NB4 (cell line): ENCODE measurements at regions not wholly inside any gene's neighbourhood (a gene's known extent, or its start where the extent isn't known, plus 50 kb on each side); places are given as distances from the start of the nearest gene placed in this dataset.

Experiments
- DNase-seq: peaks from one replicate; pipeline ENCODE4 v3.0.0; 2010; ENCODE audit warnings: low read depth
- H3K4me3 ChIP-seq: one replicate; pipeline ENCODE4 v1.5.1; 2011; ENCODE audit warnings: mild to moderate bottlenecking, low read depth, low read length, moderate library complexity
- MYC ChIP-seq: IDR thresholded peaks from 2 replicates; pipeline ENCODE4 v1.6.1; 2011; ENCODE audit warnings: low read depth, low read length
- POLR2A ChIP-seq: IDR thresholded peaks from 2 replicates; pipeline ENCODE4 v1.6.1; 2011; ENCODE audit warnings: mild to moderate bottlenecking; ENCODE audit not compliant: insufficient read length; ENCODE audit errors: extremely low read depth
- TF ChIP-seq, protein P1 (sequence below): IDR thresholded peaks from one replicate; pipeline ENCODE4 v1.5.1; 2012; ENCODE audit warnings: low read depth, low read length
- TF ChIP-seq, protein P2 (sequence below): IDR thresholded peaks from 2 replicates; pipeline ENCODE4 v1.6.1; 2011; ENCODE audit warnings: low read depth, low read length

DNA sequence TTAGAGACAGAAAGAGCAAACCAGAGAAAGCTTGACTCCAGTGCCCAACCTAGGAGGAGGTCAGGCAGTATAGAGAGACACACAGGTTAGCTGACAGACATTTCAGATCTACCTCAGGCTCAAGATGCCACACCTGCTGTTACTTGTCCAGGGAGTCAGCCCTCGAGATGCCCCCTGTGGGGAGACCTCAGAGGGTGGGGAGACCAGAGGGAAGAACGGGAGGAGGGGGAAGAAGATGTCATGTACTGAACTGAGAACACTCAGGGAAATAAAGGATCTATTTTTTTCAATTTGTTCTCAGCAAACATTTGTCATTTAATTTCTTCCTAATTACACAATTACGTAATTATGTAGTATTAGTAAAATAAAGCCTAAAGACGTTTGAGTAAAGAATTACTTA, 196.3 kb upstream of the CADM1 start:
- no peak for TF ChIP-seq POLR2A
- H3K4me3 ChIP-seq: no peak overlapping the region
- no peak for DNase-seq

DNA sequence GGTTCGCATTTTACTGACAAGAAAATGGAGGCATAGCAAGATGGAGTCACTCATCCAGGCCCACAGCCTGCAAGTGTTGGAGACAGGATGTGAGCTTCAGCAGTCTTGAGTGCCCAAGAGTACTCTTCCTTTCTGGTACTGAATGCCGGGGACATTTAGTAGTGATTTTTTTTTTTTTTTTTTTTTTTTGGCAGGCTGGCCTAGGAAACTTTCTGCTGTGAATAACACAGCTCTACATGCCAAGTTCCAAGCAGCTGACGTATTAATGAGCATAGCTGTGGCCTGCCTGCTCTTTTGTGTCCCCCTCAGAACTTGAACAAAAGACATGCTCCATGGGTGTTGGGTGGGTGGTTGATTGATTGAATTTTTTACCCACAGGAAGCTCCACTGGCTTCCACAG, 195.5 kb upstream of the CADM1 start:
- TF ChIP-seq, protein P1, sequence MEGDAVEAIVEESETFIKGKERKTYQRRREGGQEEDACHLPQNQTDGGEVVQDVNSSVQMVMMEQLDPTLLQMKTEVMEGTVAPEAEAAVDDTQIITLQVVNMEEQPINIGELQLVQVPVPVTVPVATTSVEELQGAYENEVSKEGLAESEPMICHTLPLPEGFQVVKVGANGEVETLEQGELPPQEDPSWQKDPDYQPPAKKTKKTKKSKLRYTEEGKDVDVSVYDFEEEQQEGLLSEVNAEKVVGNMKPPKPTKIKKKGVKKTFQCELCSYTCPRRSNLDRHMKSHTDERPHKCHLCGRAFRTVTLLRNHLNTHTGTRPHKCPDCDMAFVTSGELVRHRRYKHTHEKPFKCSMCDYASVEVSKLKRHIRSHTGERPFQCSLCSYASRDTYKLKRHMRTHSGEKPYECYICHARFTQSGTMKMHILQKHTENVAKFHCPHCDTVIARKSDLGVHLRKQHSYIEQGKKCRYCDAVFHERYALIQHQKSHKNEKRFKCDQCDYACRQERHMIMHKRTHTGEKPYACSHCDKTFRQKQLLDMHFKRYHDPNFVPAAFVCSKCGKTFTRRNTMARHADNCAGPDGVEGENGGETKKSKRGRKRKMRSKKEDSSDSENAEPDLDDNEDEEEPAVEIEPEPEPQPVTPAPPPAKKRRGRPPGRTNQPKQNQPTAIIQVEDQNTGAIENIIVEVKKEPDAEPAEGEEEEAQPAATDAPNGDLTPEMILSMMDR: no peak
- TF ChIP-seq MYC: no peak
- no peak for TF ChIP-seq POLR2A
- TF ChIP-seq, protein P2, sequence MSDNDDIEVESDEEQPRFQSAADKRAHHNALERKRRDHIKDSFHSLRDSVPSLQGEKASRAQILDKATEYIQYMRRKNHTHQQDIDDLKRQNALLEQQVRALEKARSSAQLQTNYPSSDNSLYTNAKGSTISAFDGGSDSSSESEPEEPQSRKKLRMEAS: no peak
- H3K4me3 ChIP-seq: no peak overlapping the region
- no peak for DNase-seq

DNA sequence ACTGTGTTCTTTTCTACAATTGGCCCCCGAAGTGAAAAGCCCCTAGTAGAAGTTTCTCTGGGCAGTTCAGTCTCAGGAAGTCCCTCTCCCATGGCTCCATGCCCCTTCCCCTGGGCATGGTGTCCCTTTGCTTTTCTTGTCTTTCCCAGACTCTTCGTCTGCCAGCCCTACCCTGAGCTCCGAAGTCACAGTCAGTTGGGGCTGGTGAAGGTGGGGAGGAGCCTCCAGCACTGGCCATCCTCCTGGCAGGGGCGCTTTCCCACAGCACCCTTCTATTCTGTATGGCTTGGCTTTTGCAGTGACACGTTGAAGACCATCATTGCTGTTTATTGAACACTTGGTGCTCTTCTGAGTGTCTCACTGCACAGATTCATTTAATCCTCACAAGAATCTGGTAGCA, 195.1 kb upstream of the CADM1 start:
- no peak overlapping the region for H3K4me3 ChIP-seq
- TF ChIP-seq MYC (no peak), POLR2A (no peak)
- TF ChIP-seq, protein P2: no peak
- TF ChIP-seq, protein P1: no peak
- no peak for DNase-seq

DNA sequence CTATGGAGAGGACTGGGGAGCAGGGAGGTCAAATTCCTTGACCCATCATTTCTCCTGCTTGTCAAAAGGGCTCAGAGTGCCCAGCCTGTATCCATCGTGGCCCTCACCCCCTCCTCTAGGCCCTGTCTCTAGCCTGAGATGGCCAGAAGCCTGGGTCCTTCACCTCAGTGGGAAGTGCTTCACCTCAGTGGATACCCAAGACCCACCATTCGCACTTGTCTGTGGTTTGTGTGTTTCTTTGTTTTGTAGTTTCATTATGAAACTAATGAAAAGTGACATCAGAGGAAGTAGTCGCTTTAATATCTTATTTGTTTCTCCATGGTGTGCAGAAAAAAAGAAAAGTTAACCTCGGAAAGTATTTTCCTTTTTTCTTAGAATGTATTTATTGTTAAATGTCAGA, 194.0 kb upstream of the CADM1 start:
- DNase-seq: no peak
- no peak overlapping the region for H3K4me3 ChIP-seq
- no peak for TF ChIP-seq POLR2A
- TF ChIP-seq, protein P2: no peak

GRCh38 chr11:115696563-115696962, 192.3 kb upstream of the CADM1 start:
- TF ChIP-seq, protein P2: no peak
- TF ChIP-seq MYC (no peak), POLR2A (no peak)
- TF ChIP-seq, protein P1: no peak
- H3K4me3 ChIP-seq: no peak overlapping the region
- no peak for DNase-seq

DNA sequence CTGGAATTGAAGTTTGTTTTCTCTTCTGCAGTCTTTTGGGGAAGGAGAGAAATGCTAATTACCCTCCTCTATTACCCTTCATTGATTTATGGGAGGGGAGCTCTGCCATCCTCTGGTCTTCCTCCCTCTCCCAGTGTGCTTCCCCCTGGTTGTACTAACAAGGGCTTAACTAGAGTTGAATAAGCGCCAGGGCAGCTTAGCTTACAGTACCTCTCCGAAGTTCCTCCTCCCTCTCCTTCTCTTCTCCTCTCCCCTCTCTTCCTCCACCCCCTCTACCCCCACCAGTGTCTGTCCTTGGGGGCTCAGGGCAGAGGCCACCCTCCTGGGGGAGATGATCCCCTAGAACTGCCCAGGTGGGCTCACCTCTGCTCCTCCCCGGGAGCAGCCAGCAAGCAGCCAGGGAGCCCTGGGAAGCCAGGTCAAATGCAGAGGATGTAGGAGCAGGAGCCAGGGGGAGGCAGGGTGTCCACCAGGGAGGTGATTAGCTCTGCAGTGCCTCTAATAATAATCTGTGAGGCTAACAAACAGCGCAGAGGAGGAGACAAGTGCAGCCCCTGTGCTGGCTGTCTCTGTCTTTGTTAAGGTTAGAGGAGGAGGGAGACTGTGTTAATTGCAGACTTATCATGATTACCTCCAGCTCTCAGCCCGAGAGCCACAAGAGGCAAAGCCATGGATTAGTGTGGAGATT, 191.6 kb upstream of the CADM1 start:
- DNase-seq: no peak
- TF ChIP-seq POLR2A (no peak), MYC (no peak)
- TF ChIP-seq, protein P2: no peak
- TF ChIP-seq, protein P1: no peak
- H3K4me3 ChIP-seq: no peak overlapping the region

- TF ChIP-seq MYC (no peak), POLR2A (no peak)
- TF ChIP-seq, protein P2: no peak
- TF ChIP-seq, protein P1: no peak
- DNase-seq: no peak
- no peak overlapping the region for H3K4me3 ChIP-seq
Measured at GRCh38 chr11:115693002-115693401, 188.8 kb upstream of the CADM1 start.
